ENCODE measurements at regions not wholly inside any gene's neighbourhood (a gene's known extent, or its start where the extent isn't known, plus 50 kb on each side); places are given as distances from the start of the nearest gene placed in this dataset.

- Histone ChIP-seq H2BK15ac (ENCODE audit: low read length) (no peak overlapping the region), H3K79me2 (ENCODE audit: control insufficient read depth in 1 of 2, insufficient read depth in 2 of 2, low read length in 2 of 2) (no peaks in the 10 kb centered on the region), H2BK5ac (ENCODE audit: low read depth, low read length) (no peak overlapping the region), H4K8ac (ENCODE audit: extremely low read depth, insufficient read depth, low read length) (no peak overlapping the region), H3K27me3 (replicated peaks in 1 of 4; ENCODE audit: control insufficient read depth in 3 of 4, extremely low read depth in 1 of 4, insufficient read depth in 3 of 4, low read length in 3 of 4) (no peaks in the 10 kb centered on the region), H3K14ac (ENCODE audit: insufficient read length) (no peak overlapping the region), H3K36me3 (ENCODE audit: control insufficient read depth in 2 of 4, insufficient read depth in 4 of 4, low read length in 3 of 4) (no peaks in the 10 kb centered on the region), H3K4ac (replicated peaks; ENCODE audit: insufficient read length, low read depth, low read length) (no peak overlapping the region), H3K23ac (ENCODE audit: insufficient read length) (no peak overlapping the region), H4K91ac (replicated peaks; ENCODE audit: insufficient read length, low read length) (no peak overlapping the region), H4K20me1 (replicated peaks in 1 of 2; ENCODE audit: control insufficient read depth in 1 of 2, insufficient read depth in 2 of 2, low read length in 2 of 2) (peaks cover 0 to 3% of the 10 kb centered on the region in 2 experiments), H3K9ac (replicated peaks in 1 of 4; ENCODE audit: extremely low read depth in 1 of 4, low read depth in 3 of 4, low read length in 3 of 4) (no peak overlapping the region), H3K4me1 (replicated peaks in 1 of 4; ENCODE audit: control insufficient read depth in 3 of 4, insufficient read depth in 4 of 4, low read length in 3 of 4) (peaks cover 0 to 4% (median 0%) of the 10 kb centered on the region in 4 experiments; a peak in 3 of 7 replicates), H2BK120ac (replicated peaks; ENCODE audit: low read depth, low read length) (no peak overlapping the region), H2BK12ac (ENCODE audit: low read depth, low read length) (no peak overlapping the region), H3K9me3 (ENCODE audit: insufficient read depth in 2 of 2, low read depth in 1 of 2, low read length in 1 of 2) (peaks cover 3 to 7% of the 10 kb centered on the region in 2 experiments; a peak in 1 of 4 replicates), H3K4me3 (ENCODE audit: extremely low read depth in 1 of 4, insufficient read depth in 2 of 4, low read depth in 3 of 4, low read length in 4 of 4) (no peak overlapping the region), H2AK5ac (ENCODE audit: low read depth, low read length) (no peak overlapping the region), H2BK20ac (ENCODE audit: low read length) (no peak overlapping the region), H4K5ac (ENCODE audit: insufficient read length, low read depth, low read length) (no peak overlapping the region), H3K18ac (ENCODE audit: extremely low read depth, low read length) (no peak overlapping the region), H3K23me2 (ENCODE audit: low read depth, low read length) (peaks cover 4% of the 10 kb centered on the region; the same call in 1 of the 2 replicates), H2AFZ (ENCODE audit: low read length) (no peak overlapping the region), H3K79me1 (ENCODE audit: low read depth, low read length) (no peaks in the 10 kb centered on the region), H3K27ac (ENCODE audit: low read depth, low read length) (no peak overlapping the region), H3K4me2 (ENCODE audit: insufficient read depth in 1 of 2, low read depth in 2 of 2, low read length in 2 of 2) (no peak overlapping the region), H3K56ac (replicated peaks; ENCODE audit: insufficient read length, low read depth, low read length) (no peak overlapping the region)
- CTCF ChIA-PET (ENCODE audit: partially characterized antibody): interaction anchor here (1.0 to 1.1 kb wide), 2 partner anchors 13 to 19 kb away, joined by 3 to 7 read pairs; no protein-coding TSS in a partner anchor
- 91% methylated on average over 3 of the region's 3 CpGs; no CpG with 5 or more reads in 1 of the 2 experiments for WGBS, 2 experiments (ENCODE audit: extremely low coverage in 1 of 2, insufficient coverage in 1 of 2, insufficient read length in 1 of 2, insufficient replicate concordance in 2 of 2, low coverage in 1 of 2, low lambda C conversion rate in 2 of 2, missing lambda C conversion rate in 1 of 2)
- POLR2A ChIA-PET (ENCODE audit: partially characterized antibody): no interaction called here
- no peak for FAIRE-seq
- no peak for DNase-seq (ENCODE audit: low read depth in 1 of 2, low spot score in 2 of 2)
- TF ChIP-seq PHF8 (conservative IDR thresholded peaks at IDR 0.05; ENCODE audit: low read depth, low read length): no peak
- TF ChIP-seq JUN (IDR thresholded peaks at IDR 0.05; ENCODE audit: low read depth, low read length): no peak
- no peak for TF ChIP-seq CBX5 (IDR thresholded peaks at IDR 0.05; ENCODE audit: low read depth, low read length)
- TF ChIP-seq CREB1 (IDR thresholded peaks at IDR 0.05): no peak
- TF ChIP-seq TCF12 (IDR thresholded peaks at IDR 0.05; ENCODE audit: low read depth, low read length): no peak
- no peak for TF ChIP-seq POLR2A (IDR thresholded peaks at IDR 0.05; ENCODE audit: control extremely low read depth in 1 of 2, low read depth in 2 of 2, low read length in 2 of 2)
- no peak for TF ChIP-seq EGR1 (IDR thresholded peaks at IDR 0.05; ENCODE audit: borderline replicate concordance, low read depth, low read length)
- no peak for TF ChIP-seq SP4 (IDR thresholded peaks at IDR 0.05; ENCODE audit: low read length)
- TF ChIP-seq GABPA (IDR thresholded peaks at IDR 0.05; ENCODE audit: borderline replicate concordance, insufficient read depth, low read length): no peak
- no peak for TF ChIP-seq TBP (IDR thresholded peaks at IDR 0.05; ENCODE audit: low read depth, low read length)
- no peak for TF ChIP-seq CBX8 (IDR thresholded peaks at IDR 0.05; ENCODE audit: borderline replicate concordance, low read depth, low read length)
- no peak for TF ChIP-seq SRF (IDR thresholded peaks at IDR 0.05; ENCODE audit: low read depth, low read length)
- no peak for TF ChIP-seq HDAC6 (IDR thresholded peaks at IDR 0.05; ENCODE audit: low read depth, low read length)
- no peak for TF ChIP-seq TEAD4 (IDR thresholded peaks at IDR 0.05; ENCODE audit: low read depth, low read length)
- no peak for TF ChIP-seq ATF2 (IDR thresholded peaks at IDR 0.05; ENCODE audit: low read length)
Measured at GRCh38 chr16:51009359-51009758, 141.7 kb downstream of the SALL1 start.
